ENCODE measurements at regions not wholly inside any gene's neighbourhood (a gene's known extent, or its start where the extent isn't known, plus 50 kb on each side); places are given as distances from the start of the nearest gene placed in this dataset.

GRCh38 chr6:140576004-140576555 lies 1201.6 kb upstream of the CITED2 start:
- Histone ChIP-seq H3K4me3 (ENCODE audit: low read length in 2 of 2) (no peak overlapping the region), H3K4me1 (ENCODE audit: control insufficient read depth in 2 of 2, insufficient read depth in 2 of 2, low read length in 2 of 2) (no peaks in the 10 kb centered on the region), H3K9me3 (ENCODE audit: control insufficient read depth in 2 of 2, insufficient read depth in 1 of 2, low read length in 1 of 2) (no peaks in the 10 kb centered on the region), H3K27me3 (ENCODE audit: control insufficient read depth in 2 of 2, insufficient read depth in 1 of 2, low read length in 1 of 2) (no peaks in the 10 kb centered on the region), H3K27ac (ENCODE audit: low read depth in 1 of 2, low read length in 1 of 2) (no peak overlapping the region), H3K36me3 (ENCODE audit: control insufficient read depth in 2 of 2, insufficient read depth in 2 of 2, low read length in 1 of 2) (no peaks in the 10 kb centered on the region)
- DNase-seq (ENCODE audit: low read depth in 6 of 9, low spot score in 9 of 9), result no peak
- WGBS, result 96% methylated on average over 7 of the region's 7 CpGs

DNA sequence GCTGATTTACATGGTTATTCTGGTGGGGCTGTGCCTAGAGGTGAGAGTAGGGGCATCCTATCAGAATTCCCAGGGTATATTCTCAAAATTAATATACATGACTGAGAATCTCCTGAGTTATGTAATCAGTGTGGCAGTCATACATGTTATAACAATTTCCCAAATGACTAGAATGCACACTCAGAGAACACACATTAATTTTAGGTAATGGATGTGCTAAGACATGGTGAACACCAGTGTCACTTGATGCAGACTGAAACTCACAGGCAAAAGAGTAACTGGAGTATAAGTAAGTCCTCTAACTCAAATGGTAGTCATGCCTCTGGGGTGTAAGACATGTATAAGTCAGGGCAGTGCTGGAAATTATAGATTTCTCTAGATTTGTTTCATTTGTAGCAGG lies 1198.4 kb upstream of the CITED2 start:
- no peaks in the 10 kb centered on the region for H3K4me1 ChIP-seq (ENCODE audit: control insufficient read depth in 2 of 2, insufficient read depth in 2 of 2, low read length in 2 of 2)
- no peak for DNase-seq (ENCODE audit: low read depth in 6 of 9, low spot score in 9 of 9)
- no peak overlapping the region for H3K4me3 ChIP-seq (ENCODE audit: low read length in 2 of 2)
- no peaks in the 10 kb centered on the region for H3K9me3 ChIP-seq (ENCODE audit: control insufficient read depth in 2 of 2, insufficient read depth in 1 of 2, low read length in 1 of 2)
- H3K36me3 ChIP-seq (ENCODE audit: control insufficient read depth in 2 of 2, insufficient read depth in 2 of 2, low read length in 1 of 2), result no peaks in the 10 kb centered on the region
- H3K27me3 ChIP-seq (ENCODE audit: control insufficient read depth in 2 of 2, insufficient read depth in 1 of 2, low read length in 1 of 2), result no peaks in the 10 kb centered on the region
- H3K27ac ChIP-seq (ENCODE audit: low read depth in 1 of 2, low read length in 1 of 2), result no peak overlapping the region

DNA sequence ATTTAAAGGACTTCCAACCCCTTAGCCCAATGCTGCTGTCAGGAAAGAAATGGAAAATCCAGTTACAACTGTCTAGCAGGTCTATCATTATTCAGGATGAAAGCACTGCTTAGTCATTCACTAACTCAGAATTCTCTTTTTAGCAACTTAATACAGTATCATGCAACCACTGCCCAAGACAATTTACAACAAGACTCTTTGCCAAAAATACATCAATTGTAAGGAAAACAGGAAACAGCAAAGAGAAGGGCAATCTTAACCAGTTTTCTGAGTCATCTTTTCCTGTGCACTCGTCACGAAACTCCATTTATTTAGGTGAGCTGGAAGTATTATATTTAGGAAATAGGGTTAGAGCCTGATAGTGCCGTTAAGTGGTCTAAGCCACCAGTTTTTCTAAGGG lies 1197.7 kb upstream of the CITED2 start:
- 43% methylated on average over 3 of the region's 3 CpGs for WGBS
- Histone ChIP-seq H3K36me3 (ENCODE audit: control insufficient read depth in 2 of 2, insufficient read depth in 2 of 2, low read length in 1 of 2) (no peaks in the 10 kb centered on the region), H3K9me3 (ENCODE audit: control insufficient read depth in 2 of 2, insufficient read depth in 1 of 2, low read length in 1 of 2) (no peaks in the 10 kb centered on the region), H3K4me1 (ENCODE audit: control insufficient read depth in 2 of 2, insufficient read depth in 2 of 2, low read length in 2 of 2) (no peaks in the 10 kb centered on the region), H3K4me3 (ENCODE audit: low read length in 2 of 2) (no peak overlapping the region), H3K27ac (ENCODE audit: low read depth in 1 of 2, low read length in 1 of 2) (no peak overlapping the region), H3K27me3 (ENCODE audit: control insufficient read depth in 2 of 2, insufficient read depth in 1 of 2, low read length in 1 of 2) (no peaks in the 10 kb centered on the region)
- no peak for DNase-seq (ENCODE audit: low read depth in 6 of 9, low spot score in 9 of 9)

- Histone ChIP-seq H3K9me3 (ENCODE audit: control insufficient read depth in 2 of 2, insufficient read depth in 1 of 2, low read length in 1 of 2) (no peaks in the 10 kb centered on the region), H3K27me3 (ENCODE audit: control insufficient read depth in 2 of 2, insufficient read depth in 1 of 2, low read length in 1 of 2) (no peaks in the 10 kb centered on the region), H3K4me1 (ENCODE audit: control insufficient read depth in 2 of 2, insufficient read depth in 2 of 2, low read length in 2 of 2) (no peaks in the 10 kb centered on the region), H3K4me3 (ENCODE audit: low read length in 2 of 2) (no peak overlapping the region), H3K36me3 (ENCODE audit: control insufficient read depth in 2 of 2, insufficient read depth in 2 of 2, low read length in 1 of 2) (no peaks in the 10 kb centered on the region), H3K27ac (ENCODE audit: low read depth in 1 of 2, low read length in 1 of 2) (no peak overlapping the region)
- no peak for DNase-seq (ENCODE audit: low read depth in 6 of 9, low spot score in 9 of 9)
Observed at GRCh38 chr6:140571145-140571544, 1196.7 kb upstream of the CITED2 start.

- Histone ChIP-seq H3K27me3 (ENCODE audit: control insufficient read depth in 2 of 2, insufficient read depth in 1 of 2, low read length in 1 of 2) (no peaks in the 10 kb centered on the region), H3K36me3 (ENCODE audit: control insufficient read depth in 2 of 2, insufficient read depth in 2 of 2, low read length in 1 of 2) (no peaks in the 10 kb centered on the region), H3K4me3 (ENCODE audit: low read length in 2 of 2) (no peak overlapping the region), H3K27ac (ENCODE audit: low read depth in 1 of 2, low read length in 1 of 2) (no peak overlapping the region), H3K9me3 (ENCODE audit: control insufficient read depth in 2 of 2, insufficient read depth in 1 of 2, low read length in 1 of 2) (no peaks in the 10 kb centered on the region), H3K4me1 (ENCODE audit: control insufficient read depth in 2 of 2, insufficient read depth in 2 of 2, low read length in 2 of 2) (no peaks in the 10 kb centered on the region)
- DNase-seq (ENCODE audit: low read depth in 6 of 9, low spot score in 9 of 9), result no peak
- WGBS, result 91% methylated on average over 2 of the region's 2 CpGs
Observed at GRCh38 chr6:140567466-140567865, 1193.0 kb upstream of the CITED2 start.

GRCh38 chr6:140566781-140567277 lies 1192.4 kb upstream of the CITED2 start:
- Histone ChIP-seq H3K36me3 (ENCODE audit: control insufficient read depth in 2 of 2, insufficient read depth in 2 of 2, low read length in 1 of 2) (no peaks in the 10 kb centered on the region), H3K4me3 (ENCODE audit: low read length in 2 of 2) (no peak overlapping the region), H3K27ac (ENCODE audit: low read depth in 1 of 2, low read length in 1 of 2) (no peak overlapping the region), H3K27me3 (ENCODE audit: control insufficient read depth in 2 of 2, insufficient read depth in 1 of 2, low read length in 1 of 2) (no peaks in the 10 kb centered on the region), H3K9me3 (ENCODE audit: control insufficient read depth in 2 of 2, insufficient read depth in 1 of 2, low read length in 1 of 2) (no peaks in the 10 kb centered on the region), H3K4me1 (ENCODE audit: control insufficient read depth in 2 of 2, insufficient read depth in 2 of 2, low read length in 2 of 2) (no peaks in the 10 kb centered on the region)
- DNase-seq (ENCODE audit: low read depth in 6 of 9, low spot score in 9 of 9), result no peak
- 90% methylated on average over 1 of the region's 1 CpG for WGBS

DNA sequence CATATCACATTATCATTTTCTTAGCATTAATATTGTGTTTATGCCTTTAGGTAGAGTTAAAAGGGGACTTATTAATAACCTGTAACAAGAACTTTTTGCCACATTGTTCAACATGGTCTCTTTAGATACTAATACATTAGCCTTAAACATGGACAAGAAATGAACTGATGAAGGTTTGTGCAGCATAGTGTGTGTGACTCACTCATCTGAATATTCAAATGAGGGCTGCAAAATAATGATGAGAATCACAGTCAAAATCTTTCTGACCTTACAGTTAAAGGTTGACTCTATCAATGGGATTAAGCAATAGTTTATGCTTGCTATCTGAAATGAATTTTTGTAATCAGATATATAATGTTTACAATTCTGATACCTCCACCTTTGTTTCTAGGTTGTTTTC lies 1189.3 kb upstream of the CITED2 start:
- no peak for DNase-seq (ENCODE audit: low read depth in 6 of 9, low spot score in 9 of 9)
- Histone ChIP-seq H3K4me1 (ENCODE audit: control insufficient read depth in 2 of 2, insufficient read depth in 2 of 2, low read length in 2 of 2) (no peaks in the 10 kb centered on the region), H3K9me3 (ENCODE audit: control insufficient read depth in 2 of 2, insufficient read depth in 1 of 2, low read length in 1 of 2) (no peaks in the 10 kb centered on the region), H3K4me3 (ENCODE audit: low read length in 2 of 2) (no peak overlapping the region), H3K27ac (ENCODE audit: low read depth in 1 of 2, low read length in 1 of 2) (no peak overlapping the region), H3K36me3 (ENCODE audit: control insufficient read depth in 2 of 2, insufficient read depth in 2 of 2, low read length in 1 of 2) (no peaks in the 10 kb centered on the region), H3K27me3 (ENCODE audit: control insufficient read depth in 2 of 2, insufficient read depth in 1 of 2, low read length in 1 of 2) (no peaks in the 10 kb centered on the region)

DNA sequence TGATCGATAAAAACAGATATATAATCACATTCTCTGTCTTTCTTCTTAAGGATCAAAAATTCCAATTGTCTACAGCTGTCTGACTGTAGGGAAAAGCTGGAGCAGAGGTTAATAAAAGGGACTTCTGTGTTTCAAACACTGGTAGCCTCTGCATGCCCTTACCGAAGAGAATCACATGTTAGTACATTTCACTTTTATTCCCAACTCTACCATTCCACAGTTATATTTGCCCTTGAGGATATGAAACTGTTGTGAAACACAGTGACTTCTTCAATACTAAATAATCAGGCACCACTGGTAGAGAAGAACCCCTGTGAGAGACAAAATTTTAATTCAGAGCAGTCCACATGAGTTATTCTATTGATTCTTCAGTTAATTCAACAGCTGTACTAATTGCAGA lies 1187.3 kb upstream of the CITED2 start:
- DNase-seq (ENCODE audit: low read depth in 6 of 9, low spot score in 9 of 9), result no peak
- Histone ChIP-seq H3K27ac (ENCODE audit: low read depth in 1 of 2, low read length in 1 of 2) (no peak overlapping the region), H3K27me3 (ENCODE audit: control insufficient read depth in 2 of 2, insufficient read depth in 1 of 2, low read length in 1 of 2) (no peaks in the 10 kb centered on the region), H3K4me3 (ENCODE audit: low read length in 2 of 2) (no peak overlapping the region), H3K36me3 (ENCODE audit: control insufficient read depth in 2 of 2, insufficient read depth in 2 of 2, low read length in 1 of 2) (no peaks in the 10 kb centered on the region), H3K4me1 (ENCODE audit: control insufficient read depth in 2 of 2, insufficient read depth in 2 of 2, low read length in 2 of 2) (no peaks in the 10 kb centered on the region), H3K9me3 (ENCODE audit: control insufficient read depth in 2 of 2, insufficient read depth in 1 of 2, low read length in 1 of 2) (no peaks in the 10 kb centered on the region)
- WGBS, result 96% methylated on average over 2 of the region's 2 CpGs

DNA sequence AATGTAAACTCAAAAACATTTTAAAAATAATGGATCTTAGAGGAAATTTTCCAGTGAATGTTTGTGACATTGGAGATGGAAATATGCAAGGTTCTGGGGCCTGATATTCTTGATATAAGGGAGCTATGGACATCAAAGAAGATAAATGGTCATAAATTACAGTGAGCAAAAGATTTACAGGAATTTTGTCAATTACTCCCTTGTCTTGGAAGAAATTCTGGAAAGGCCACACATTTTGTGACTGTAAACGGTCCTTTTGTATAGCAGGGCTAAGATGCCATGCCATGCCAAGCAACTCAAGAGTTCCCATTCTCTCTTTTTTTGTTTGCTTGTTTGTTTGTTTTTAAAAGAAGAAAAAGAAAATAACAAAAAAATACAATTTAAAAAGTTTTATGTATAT lies 1186.2 kb upstream of the CITED2 start:
- H3K4me1 ChIP-seq (ENCODE audit: control insufficient read depth in 2 of 2, insufficient read depth in 2 of 2, low read length in 2 of 2), result no peaks in the 10 kb centered on the region
- H3K9me3 ChIP-seq (ENCODE audit: control insufficient read depth in 2 of 2, insufficient read depth in 1 of 2, low read length in 1 of 2), result no peaks in the 10 kb centered on the region
- DNase-seq (ENCODE audit: low read depth in 6 of 9, low spot score in 9 of 9), result no peak
- no peaks in the 10 kb centered on the region for H3K36me3 ChIP-seq (ENCODE audit: control insufficient read depth in 2 of 2, insufficient read depth in 2 of 2, low read length in 1 of 2)
- H3K27ac ChIP-seq (ENCODE audit: low read depth in 1 of 2, low read length in 1 of 2), result no peak overlapping the region
- H3K27me3 ChIP-seq (ENCODE audit: control insufficient read depth in 2 of 2, insufficient read depth in 1 of 2, low read length in 1 of 2), result no peaks in the 10 kb centered on the region
- H3K4me3 ChIP-seq (ENCODE audit: low read length in 2 of 2), result no peak overlapping the region
- WGBS, result 94% methylated on average over 1 of the region's 1 CpG

GRCh38 chr6:140559458-140559857 lies 1185.0 kb upstream of the CITED2 start:
- Histone ChIP-seq H3K9me3 (ENCODE audit: control insufficient read depth in 2 of 2, insufficient read depth in 1 of 2, low read length in 1 of 2) (peaks cover 0 to 3% of the 10 kb centered on the region in 2 donors), H3K27ac (ENCODE audit: low read depth in 1 of 2, low read length in 1 of 2) (no peak overlapping the region), H3K36me3 (ENCODE audit: control insufficient read depth in 2 of 2, insufficient read depth in 2 of 2, low read length in 1 of 2) (no peaks in the 10 kb centered on the region), H3K27me3 (ENCODE audit: control insufficient read depth in 2 of 2, insufficient read depth in 1 of 2, low read length in 1 of 2) (no peaks in the 10 kb centered on the region), H3K4me3 (ENCODE audit: low read length in 2 of 2) (no peak overlapping the region), H3K4me1 (ENCODE audit: control insufficient read depth in 2 of 2, insufficient read depth in 2 of 2, low read length in 2 of 2) (no peaks in the 10 kb centered on the region)
- no peak for DNase-seq (ENCODE audit: low read depth in 6 of 9, low spot score in 9 of 9)

Data from thymus (tissue), 11 donors.